ENCODE measurements at regions not wholly inside any gene's neighbourhood (a gene's known extent, or its start where the extent isn't known, plus 50 kb on each side); places are given as distances from the start of the nearest gene placed in this dataset.

DNA sequence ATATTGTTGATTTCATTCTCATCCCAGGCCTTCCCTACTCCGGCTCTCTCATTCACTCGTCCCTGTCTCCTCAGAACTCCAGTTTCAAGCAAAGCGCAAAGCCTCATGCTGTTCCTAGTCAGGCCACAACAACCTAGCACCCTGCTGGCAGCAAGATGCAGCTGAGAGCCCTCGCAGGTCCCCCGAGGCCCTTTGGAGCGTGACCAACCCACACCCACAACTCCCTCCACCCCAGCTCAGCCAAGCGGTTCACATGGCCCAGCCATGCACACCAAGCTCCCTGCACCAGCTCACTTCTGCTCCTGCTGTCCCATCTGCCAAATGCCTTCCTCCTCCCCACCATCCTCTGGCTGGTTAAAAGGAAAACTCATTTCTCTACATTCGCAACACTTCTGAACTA is 195.8 kb downstream of the IRX5 start:
- POLR2A ChIA-PET = no interaction called here
- Histone ChIP-seq H3K4me3 (ENCODE audit: low read depth in 2 of 2, low read length in 2 of 2) (no peak overlapping the region), H3K9me3 (ENCODE audit: control insufficient read depth, insufficient read depth, low read depth, low read length) (no peaks in the 10 kb centered on the region), H3K4me1 (ENCODE audit: control insufficient read depth, insufficient read depth, low read length) (no peaks in the 10 kb centered on the region), H3K27me3 (ENCODE audit: control insufficient read depth, insufficient read depth, low read length) (no peaks in the 10 kb centered on the region), H3K36me3 (ENCODE audit: control insufficient read depth, insufficient read depth, low read length) (no peaks in the 10 kb centered on the region), H3K27ac (ENCODE audit: low read length) (no peak overlapping the region)
- TF ChIP-seq POLR2AphosphoS5 (IDR thresholded peaks at IDR 0.05; ENCODE audit: low read depth, low read length) = no peak
- no peak for TF ChIP-seq TCF7L2 (IDR thresholded peaks at IDR 0.05; ENCODE audit: low read depth, low read length)
- no peak for TF ChIP-seq CTCF (IDR thresholded peaks at IDR 0.05)
- TF ChIP-seq, protein P1, sequence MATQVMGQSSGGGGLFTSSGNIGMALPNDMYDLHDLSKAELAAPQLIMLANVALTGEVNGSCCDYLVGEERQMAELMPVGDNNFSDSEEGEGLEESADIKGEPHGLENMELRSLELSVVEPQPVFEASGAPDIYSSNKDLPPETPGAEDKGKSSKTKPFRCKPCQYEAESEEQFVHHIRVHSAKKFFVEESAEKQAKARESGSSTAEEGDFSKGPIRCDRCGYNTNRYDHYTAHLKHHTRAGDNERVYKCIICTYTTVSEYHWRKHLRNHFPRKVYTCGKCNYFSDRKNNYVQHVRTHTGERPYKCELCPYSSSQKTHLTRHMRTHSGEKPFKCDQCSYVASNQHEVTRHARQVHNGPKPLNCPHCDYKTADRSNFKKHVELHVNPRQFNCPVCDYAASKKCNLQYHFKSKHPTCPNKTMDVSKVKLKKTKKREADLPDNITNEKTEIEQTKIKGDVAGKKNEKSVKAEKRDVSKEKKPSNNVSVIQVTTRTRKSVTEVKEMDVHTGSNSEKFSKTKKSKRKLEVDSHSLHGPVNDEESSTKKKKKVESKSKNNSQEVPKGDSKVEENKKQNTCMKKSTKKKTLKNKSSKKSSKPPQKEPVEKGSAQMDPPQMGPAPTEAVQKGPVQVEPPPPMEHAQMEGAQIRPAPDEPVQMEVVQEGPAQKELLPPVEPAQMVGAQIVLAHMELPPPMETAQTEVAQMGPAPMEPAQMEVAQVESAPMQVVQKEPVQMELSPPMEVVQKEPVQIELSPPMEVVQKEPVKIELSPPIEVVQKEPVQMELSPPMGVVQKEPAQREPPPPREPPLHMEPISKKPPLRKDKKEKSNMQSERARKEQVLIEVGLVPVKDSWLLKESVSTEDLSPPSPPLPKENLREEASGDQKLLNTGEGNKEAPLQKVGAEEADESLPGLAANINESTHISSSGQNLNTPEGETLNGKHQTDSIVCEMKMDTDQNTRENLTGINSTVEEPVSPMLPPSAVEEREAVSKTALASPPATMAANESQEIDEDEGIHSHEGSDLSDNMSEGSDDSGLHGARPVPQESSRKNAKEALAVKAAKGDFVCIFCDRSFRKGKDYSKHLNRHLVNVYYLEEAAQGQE (IDR thresholded peaks at IDR 0.05; ENCODE audit: insufficient read depth in 1 of 2, low read depth in 2 of 2, low read length in 1 of 2) = no peak
- no peak for TF ChIP-seq SIN3A (IDR thresholded peaks at IDR 0.05; ENCODE audit: borderline replicate concordance, insufficient read depth, low read depth, low read length)
- DNase-seq (ENCODE audit: low read depth, low spot score) (no peak), ATAC-seq (no peak)
- intact Hi-C loops (cut with micrococcal nuclease; ENCODE audit: unreplicated experiment) = loop anchor here (10.0 kb wide), 1 partner anchor 248 kb away; no protein-coding TSS in a partner anchor
- CTCF ChIA-PET = no interaction called here
- BruUV-seq (replicated peaks) = no TSS peak
- in situ Hi-C loops (cut with HindIII; ENCODE audit: low pct_unique_long_range_greater_than_20kb, low sequenced_read_pairs) = no loop called here

DNA sequence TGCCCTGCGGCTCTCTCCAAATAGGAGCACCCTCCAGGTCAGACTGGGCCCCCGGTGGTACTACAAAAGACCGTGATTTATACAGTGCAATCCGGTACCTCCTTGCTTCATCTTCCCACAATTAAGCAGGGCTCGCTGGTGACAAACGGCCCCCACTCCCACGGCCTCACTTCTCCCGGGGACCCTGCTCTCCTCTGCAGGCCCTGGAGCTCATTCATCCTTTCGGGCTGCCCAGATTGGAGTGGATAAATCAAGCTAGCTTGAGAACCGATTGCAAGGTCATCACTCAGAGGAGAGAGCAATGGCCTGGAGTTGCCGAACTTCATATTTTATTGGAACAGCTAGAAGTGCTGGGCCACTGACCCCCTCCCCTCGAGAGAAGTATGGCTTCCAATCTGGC is 193.5 kb upstream of the IRX6 start:
- H3K27me3 ChIP-seq (ENCODE audit: control insufficient read depth, insufficient read depth, low read length) = no peaks in the 10 kb centered on the region
- H3K36me3 ChIP-seq (ENCODE audit: control insufficient read depth, insufficient read depth, low read length) = no peaks in the 10 kb centered on the region
- H3K27ac ChIP-seq (ENCODE audit: low read length) = no peak overlapping the region
- no peaks in the 10 kb centered on the region for H3K4me1 ChIP-seq (ENCODE audit: control insufficient read depth, insufficient read depth, low read length)
- ChIA-PET CTCF (no interaction called here), POLR2A (no interaction called here)
- no peak for DNase-seq (ENCODE audit: low read depth, low spot score)
- H3K9me3 ChIP-seq (ENCODE audit: control insufficient read depth, insufficient read depth, low read depth, low read length) = no peaks in the 10 kb centered on the region
- in situ Hi-C loops (cut with HindIII; ENCODE audit: low pct_unique_long_range_greater_than_20kb, low sequenced_read_pairs) = no loop called here
- no peak overlapping the region for H3K4me3 ChIP-seq (ENCODE audit: low read depth in 2 of 2, low read length in 2 of 2)
- TF ChIP-seq TCF7L2 (IDR thresholded peaks at IDR 0.05; ENCODE audit: low read depth, low read length) (no peak), CTCF (IDR thresholded peaks at IDR 0.05) (no peak), POLR2AphosphoS5 (IDR thresholded peaks at IDR 0.05; ENCODE audit: low read depth, low read length) (no peak), SIN3A (IDR thresholded peaks at IDR 0.05; ENCODE audit: borderline replicate concordance, insufficient read depth, low read depth, low read length) (no peak)
- TF ChIP-seq, protein P1 (IDR thresholded peaks at IDR 0.05; ENCODE audit: insufficient read depth in 1 of 2, low read depth in 2 of 2, low read length in 1 of 2) = no peak
- BruUV-seq (replicated peaks) = no TSS peak
- intact Hi-C loops (cut with micrococcal nuclease; ENCODE audit: unreplicated experiment) = no loop called here
- no peak for ATAC-seq

All from Panc1 (cell line).